Brain pericyte (primary cell): ENCODE measurements at regions not wholly inside any gene's neighbourhood (a gene's known extent, or its start where the extent isn't known, plus 50 kb on each side); places are given as distances from the start of the nearest gene placed in this dataset.

Experiments used
- DNase-seq: peaks from one replicate; pipeline ENCODE4 v3.0.0-alpha.2; 2012; ENCODE audit warnings: low read depth, low spot score

DNA sequence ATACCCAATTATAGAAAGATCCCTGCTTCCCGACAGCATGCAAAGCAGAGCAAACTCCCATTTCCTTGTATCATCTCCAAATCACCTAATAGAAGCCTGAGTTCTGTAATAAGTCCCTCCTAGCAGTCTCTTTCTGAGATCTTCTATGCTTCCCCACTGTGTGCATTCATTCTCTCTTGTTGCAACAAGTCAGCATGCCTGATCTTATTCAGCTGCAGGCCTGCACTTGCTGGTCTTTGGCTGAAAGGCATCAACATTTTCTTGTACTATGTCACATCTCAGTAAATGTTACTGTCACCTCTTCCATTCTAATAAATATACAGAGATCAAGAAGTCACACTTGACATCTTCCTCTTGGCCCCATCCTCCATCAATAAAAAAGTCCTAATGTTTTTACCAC is 449.9 kb upstream of the MEX3C start:
- no peak for DNase-seq

DNA sequence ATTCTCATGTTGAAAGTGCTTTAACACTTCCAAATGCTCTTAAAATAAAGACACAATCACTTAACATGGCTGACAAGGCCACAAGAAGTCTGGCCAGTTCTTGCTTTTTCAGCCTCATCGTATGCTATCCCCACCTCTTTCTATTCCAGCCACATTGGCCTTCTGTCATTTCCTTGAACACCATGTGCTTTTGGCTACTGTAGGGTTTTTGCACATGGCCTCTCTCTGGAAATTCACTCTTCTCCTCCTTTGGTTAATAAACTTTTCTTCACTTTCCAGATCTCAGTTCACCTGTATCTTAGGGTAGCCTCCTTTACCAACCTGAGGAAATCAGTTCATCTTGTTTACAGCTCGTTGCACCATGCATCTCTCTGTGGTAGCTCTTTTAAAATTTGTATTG is 450.5 kb upstream of the MEX3C start:
- DNase-seq = no peak

DNA sequence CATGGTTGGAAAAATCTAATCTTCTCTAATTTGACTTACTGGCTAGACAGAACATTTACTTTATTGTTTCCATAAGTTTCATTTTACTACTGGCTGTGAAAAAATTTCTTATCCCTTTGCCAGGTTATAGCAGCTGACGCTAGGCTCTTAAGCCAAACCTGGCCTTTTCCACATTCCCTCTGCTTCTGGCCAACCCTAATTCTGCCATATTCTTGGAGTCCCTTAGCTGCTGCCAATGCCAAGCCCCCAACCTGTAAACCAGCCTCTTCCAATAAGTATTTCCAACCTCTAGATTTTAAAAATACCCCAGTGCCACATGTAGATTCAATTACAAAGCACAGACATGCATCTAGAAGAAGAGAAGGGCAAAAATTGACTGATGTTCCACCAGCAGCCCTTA is 452.3 kb upstream of the MEX3C start:
- DNase-seq = no peak

DNA sequence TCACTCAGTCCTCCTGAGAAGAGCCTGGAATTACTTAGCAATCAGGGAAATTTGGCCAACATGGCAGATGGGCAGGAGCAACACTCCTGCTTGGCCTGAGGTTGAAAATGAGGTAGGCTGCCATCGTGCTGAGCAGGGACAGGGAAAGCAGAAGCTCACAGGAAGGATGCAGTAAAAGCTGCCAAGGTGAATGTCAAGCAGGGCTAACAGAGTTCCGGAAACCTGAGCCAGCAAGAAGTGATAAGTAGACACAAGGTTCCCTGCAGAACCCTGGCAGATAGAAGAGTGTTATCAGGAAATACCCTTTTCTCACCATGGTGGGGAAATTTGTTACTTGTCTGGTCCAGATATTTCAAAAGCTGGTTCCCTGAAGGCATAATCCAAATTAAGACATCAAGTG is 454.3 kb upstream of the MEX3C start:
- no peak for DNase-seq

DNA sequence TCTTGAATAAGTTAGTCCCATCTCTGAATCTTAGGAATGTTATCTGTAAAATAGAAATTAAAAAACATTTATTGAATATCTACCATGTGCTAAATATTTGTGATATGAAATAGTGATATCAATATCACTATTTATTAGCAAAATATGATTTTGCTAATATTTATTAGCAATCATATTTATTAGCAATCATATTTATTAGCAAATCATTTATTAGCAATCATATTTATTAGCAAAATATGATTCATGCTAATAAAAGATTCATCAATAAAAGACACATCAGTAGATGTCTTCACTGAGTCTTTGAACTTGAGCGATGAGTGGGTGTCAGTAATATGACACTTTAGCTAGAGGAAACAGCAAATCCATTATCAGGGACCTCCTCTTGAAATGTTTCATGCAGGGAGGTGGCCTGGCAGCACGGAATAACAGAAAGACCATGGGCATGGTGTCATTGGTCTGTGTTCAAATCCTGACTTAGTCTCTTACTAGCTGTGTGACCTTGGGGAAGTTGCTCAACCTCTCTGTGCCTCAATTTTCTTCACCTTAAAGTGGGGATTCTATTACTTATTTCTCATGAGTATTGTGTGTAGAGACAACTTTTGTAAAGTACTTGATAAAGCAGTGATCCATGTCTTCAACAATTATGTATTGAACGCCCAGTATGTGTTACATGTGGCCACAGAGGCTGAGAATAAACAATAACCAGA is 456.2 kb upstream of the MEX3C start:
- DNase-seq = no peak

DNA sequence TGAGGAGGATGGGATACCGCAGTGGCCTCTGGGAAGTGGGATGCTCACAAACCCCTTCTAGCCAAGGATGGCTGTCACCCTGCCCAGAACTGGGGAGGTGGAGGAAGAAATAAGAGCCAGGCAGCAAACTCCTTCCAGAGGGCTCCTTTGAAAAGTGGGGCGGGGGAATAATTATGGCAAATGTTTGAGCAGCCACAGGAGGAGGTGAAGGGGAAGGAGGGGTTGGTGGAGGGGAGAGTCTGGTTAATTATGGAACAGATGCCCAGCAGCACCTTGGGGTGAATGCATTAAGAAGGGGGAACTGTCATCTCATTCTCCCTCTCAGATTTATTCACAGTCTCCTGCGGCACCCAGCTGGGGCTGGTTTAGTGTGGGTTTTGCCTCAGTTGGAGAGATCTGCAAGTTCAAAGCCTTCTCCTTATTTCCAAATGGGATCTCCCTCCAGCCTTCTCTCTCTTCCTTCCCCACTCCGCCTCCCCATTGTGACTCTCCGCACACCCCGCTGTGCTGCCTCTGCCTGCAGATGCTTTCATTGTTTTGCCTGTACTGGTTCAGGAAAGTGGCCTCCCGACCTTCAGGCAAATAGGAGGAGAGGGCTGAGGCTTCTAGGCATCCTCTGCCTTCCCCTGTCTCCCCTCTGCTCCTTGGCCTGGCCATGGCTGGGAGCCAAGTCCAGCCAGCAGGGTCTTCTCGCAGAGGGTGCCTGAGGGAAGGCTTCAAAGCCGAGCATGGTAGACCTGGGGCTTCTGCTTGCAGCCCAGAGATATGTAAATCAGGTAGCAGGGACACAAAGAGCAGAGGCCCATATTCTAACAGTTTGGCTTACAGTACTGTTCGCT is 457.2 kb upstream of the MEX3C start:
- no peak for DNase-seq

DNA sequence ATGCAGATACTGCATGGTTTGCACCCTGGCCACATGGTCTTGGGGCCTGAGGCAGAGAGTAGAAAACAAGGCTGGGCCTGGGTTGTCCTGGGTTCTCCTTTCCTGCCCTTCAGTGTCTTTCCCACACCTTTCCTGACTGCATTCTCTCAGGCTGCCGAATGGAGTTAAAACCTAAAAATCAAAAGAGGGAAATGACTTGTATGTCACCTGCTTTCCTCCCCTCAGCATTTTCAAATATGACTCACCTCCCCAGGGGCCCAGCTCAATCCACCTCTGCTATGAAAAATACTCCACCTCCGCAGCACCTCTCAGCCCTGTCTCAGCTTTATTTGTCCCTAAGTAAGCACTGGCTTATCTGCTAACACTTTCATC is 457.8 kb upstream of the MEX3C start:
- DNase-seq = no peak

DNA sequence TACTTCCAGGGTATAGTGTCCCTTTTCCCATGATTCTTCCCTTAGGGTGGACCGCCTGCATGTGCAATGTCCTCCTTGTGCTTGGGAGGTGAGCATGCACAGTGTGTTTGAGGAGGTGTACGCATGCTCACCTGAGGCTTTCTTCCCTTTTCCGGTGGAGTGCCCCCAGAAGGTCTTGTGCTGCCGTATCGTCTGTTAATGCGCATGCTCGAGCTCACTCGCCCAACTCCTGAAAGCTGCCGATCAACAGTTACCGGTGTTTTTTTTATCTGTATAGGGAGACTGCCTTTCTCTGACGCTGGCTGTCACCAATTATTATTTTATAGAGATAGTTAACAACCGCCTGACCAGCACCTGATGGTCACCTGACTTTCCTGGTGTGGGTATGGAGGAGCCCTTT is 458.8 kb upstream of the MEX3C start:
- no peak for DNase-seq

DNA sequence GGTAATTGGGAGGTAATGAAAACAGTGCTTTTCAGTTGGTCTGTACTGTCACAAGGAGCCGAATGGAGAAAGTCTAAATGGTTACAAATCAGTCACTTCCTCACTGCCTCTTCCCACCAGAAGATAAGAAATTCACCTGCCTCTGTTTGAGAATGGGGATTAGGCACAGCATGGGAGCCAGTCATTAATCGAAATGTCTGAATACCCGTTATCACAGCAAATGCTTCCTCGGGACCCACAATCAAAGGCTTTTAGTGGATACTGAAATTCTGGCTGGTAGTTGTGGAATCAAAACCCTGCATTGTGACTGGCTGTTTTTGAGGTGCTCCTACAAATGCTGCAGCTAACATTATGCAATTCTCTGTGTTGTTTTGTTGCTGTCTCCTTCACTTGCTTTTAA is 461.0 kb upstream of the MEX3C start:
- DNase-seq = no peak

DNA sequence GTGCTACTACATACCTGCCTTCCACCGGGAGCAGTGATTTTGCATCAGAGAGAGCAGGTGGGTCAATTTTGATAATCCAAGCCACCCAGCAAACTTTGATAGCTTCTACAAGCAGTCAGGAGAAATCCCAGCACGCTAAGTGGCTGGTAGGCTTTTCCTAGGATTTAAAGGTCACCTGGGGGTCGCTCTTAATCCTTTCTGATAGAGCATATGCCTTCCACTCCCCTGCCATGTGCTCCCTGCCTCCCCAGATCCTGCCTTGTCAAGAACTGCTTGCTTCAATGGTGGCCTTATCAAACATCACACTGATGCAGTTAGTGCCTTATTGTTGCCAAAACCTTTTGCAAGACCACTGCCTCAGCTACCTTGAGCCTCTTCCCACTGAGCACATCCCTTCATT is 462.3 kb upstream of the MEX3C start:
- DNase-seq = no peak

DNA sequence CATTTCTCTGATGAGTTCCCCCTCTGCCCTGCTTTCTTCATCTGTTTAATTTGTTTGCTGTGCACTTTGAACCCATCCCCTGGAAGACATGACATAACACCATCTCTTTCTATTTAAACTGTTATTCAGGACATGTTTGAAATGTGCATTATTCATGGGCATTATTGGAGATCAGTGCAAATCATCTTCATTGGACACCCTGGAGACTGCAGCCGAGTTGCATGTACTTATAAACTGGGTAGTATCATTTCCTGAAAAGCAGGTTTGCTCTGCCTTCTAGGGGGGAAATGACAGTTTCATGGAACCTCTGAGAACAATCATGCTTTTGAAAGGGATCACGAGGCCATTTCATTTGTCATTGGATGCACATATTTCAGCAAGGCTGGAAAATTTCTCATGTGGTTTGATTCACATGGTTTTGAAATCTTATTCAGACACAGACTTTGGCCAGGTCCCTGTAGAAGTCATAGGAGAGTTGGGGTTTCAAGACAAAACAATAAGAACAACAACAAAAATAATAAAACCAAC is 462.8 kb upstream of the MEX3C start:
- no peak for DNase-seq

DNA sequence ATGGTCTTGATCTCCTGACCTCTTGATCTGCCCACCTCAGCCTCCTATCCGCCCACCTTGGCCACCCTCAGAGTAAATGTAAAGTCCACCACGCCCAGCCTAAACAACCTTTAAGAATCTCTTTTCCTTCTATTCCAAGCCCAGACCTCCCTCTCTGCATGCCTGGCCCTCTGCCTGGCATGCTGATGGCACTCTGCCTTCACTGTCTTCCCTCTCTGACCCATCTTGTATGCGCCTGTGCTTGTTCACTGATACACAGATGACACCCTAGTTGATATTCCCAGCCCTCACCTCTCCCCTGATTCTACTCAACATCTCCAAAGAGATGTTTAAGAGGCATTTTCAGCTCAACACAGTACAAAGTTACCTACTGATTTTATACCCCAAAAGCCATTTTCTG is 466.8 kb upstream of the MEX3C start:
- DNase-seq = no peak

DNA sequence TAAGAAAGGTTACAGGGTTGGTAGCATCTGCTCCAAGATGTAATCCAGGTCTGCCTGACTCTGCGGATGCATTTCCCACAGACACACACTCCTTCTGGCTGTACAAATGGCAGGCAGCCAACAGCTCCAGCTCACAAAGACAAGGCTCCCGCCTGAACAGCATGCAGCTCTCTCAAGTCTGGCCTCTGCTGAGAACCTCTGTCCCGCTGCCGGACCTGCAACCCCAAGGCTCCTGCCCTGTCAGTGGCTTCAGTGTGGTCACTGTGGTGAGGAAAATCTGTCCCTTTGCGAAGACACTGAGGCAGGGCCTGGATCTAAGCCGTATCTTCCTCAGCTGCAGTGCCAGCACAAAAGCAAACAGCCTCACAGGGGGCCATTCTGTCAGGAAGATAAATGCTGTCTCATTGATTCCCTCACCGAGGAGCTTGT is 469.3 kb upstream of the MEX3C start:
- DNase-seq = no peak

DNA sequence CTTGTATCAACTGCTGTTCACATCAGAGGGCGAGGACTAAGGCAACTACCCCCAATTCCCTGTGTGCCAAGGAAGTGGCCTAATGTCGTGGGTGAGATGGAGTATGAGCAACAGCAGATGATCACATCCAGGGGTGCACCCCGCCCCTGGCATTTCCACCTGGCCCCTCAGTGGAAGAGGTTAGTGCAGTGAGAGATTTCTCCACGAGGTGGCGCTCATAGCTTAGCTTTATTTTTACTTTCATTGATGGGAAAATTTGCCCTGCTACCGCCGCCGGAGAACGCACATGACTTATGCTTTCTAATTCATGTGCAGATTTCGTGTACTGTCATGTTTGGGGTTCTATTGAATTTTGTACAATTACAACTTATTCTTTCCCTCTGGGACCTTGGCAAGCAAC is 470.6 kb upstream of the MEX3C start:
- DNase-seq = no peak

DNA sequence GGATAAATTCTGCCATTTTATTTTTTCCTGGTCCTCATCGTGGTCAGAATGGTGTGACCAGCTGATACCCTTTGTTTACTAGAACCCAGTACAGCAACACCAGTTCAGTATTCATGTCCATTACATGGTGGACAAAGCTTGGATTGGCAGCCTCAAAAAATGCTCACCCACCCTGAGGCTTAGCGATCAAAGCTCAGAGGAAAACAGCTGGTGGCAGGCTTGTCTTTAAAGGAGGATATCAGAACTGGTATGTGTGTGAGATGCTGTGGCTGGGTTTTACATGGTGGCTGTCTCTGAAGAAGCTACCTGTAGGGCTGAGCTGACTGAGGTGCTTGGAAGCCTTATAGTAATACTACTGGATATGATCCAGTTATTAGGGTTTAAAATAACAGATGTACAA is 471.1 kb upstream of the MEX3C start:
- no peak for DNase-seq

DNA sequence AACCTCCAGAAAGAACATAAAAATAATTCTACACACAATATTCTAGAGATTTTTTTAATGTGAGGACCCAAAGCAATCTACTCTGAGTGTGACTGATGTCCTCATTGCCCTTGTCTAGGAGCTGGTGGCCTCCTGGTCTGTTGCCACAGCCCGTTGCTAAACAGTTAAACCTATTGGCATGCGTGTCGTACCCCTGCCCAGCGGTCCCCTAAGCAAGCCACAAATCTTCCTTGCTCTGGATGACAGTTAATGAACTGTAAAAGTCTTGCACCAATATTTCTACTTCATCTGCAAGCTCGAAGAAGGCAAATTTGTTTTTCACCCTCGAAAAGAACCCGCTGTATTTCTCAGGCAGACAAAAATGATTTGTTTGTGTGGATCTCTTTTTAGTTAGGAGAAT is 489.1 kb upstream of the MEX3C start:
- no peak for DNase-seq

DNA sequence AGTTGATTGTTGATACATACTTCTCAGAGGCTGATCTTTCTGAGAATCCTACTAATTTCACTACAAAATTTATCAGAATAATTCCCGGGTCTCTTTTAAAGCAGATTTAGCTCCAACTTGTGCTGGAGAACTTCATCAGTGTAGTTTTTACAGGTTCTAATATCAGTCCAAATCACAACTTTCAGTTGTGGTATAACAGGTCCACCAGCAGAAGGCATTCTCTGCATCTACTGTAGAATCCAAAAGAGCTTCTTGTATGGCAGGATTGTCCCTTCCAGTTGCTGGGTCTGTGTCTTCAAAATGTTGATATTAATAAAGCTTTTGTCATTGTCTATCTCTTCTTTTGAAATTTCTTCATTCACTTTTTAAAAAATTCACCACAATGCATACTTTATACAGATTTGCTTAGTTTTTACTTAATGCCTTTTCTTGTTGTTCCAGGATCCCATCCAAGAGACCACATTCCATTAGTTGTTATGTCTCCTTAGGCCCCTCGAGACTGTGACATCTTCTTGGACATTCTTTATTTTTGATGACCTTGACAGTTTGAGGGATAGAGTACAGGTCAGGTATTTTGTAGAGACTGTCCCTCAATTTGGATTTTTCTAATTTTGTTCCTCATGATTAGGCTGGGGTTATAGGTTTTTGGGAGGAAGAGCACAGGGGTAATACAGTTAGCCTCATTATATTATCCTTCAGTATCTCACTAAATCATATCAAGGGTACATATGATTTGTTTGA is 490.5 kb upstream of the MEX3C start:
- no peak for DNase-seq

DNA sequence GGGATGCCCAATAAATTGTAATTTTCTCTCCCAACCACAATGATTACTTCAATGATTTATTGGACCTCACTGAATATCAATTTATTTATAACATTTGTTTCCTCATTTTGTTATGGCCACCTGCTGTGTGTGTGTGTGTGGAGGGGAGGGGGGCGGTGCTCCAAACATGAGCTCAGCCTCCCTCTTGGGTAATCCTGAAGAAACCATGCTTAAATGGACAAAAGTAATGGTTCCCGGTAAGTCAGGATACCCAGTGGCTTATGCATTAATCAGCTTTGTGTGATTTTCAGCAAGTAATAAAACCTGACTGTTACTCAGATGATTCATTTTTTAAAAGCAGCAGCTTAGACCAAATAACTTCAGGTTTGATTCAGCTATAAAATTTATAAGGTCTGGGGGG is 495.1 kb upstream of the MEX3C start:
- no peak for DNase-seq

DNA sequence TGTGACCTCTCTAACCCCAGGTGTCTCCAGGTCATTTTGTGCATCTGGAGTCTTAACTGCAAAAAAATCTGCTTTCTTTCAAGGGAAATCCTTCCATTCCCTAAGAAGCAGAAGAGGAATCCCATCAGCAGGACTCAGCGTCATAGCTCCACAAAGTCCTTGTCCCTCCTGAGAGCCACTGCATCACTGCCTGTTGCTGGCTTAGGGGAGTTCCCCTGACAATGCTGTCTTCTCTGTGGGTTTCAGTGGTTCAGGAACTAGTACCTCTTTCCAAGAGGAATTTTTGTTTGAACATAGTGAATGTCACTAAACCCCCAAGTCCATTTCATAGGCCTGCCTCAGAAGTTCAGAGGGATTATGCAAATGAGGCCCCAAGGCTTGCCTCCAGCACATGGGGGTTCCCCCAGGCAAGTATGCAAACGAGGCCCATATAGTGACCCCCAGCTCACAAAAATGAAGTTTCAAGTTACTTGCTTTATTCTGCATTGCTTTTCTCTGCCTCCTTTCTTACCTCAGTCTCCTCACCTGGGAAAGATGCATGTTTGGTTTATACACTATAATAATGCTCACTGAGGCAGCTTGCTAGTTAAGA is 513.9 kb upstream of the MEX3C start:
- no peak for DNase-seq

DNA sequence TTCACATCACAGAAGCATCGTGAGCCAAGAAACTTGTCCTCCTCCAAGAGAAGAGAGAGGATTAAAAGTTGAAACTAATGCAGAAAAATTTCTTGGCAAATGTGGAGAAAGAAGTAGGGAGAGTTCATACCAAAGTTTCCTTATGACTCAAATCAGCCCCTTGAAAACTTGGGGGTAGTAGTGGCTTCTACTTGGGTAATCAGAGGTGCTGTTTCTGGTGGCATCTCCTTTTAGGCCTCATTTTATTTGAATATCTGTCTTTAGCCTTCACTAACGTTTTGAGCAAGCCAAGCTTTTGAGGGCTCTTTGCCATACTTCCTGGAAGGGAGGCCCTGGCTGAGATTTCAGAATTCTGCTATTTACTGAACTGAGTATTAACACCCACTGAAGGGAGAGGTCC is 515.3 kb upstream of the MEX3C start:
- no peak for DNase-seq

DNA sequence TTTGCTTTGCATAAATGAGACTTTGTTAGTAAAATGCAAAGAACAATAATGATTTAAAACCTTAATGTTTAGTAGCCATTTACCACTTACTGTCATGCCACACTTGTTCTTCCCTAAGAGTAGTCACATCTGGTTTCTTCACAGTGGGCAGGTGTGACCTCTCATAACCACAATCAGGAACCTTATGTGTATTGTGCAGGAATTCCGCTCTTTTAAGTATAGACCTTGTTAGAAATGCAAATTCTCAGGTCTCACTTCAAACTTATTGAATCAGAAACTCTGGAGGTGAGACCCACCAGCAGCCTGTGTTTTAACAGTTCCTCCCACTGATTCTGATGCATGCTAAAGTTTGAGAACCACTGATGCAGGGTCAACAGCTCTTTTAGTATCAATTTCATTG is 518.8 kb upstream of the MEX3C start:
- DNase-seq = no peak

DNA sequence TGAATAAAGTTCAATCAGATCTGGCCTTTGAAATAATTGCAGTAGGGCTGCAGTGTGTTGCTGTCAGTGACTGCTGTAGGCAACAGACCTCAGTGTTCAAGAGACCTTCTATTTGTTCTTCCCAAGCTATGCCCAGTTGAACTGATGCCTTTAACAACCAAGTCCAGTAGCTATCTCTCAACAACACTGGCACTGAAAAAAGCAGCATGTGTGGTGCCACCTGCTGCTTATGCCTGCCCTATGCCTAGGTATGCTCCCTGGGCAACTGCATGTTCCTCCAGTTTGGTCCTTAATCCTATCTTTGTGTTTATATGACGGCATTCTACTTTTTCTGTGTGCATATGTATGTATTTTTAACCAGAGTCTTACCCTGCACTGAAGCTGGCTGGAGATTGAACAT is 523.9 kb upstream of the MEX3C start:
- no peak for DNase-seq
